Body of pancreas (tissue), 4 donors: ENCODE measurements at regions not wholly inside any gene's neighbourhood (a gene's known extent, or its start where the extent isn't known, plus 50 kb on each side); places are given as distances from the start of the nearest gene placed in this dataset.

Experiments
- ATAC-seq: fragments of 150-250 bp; one replicate; pipeline ENCODE4 v1.9.1; 2016
- DNase-seq, 4 donors: peaks; one replicate each; pipeline ENCODE4 v3.0.0-alpha.2; 2019
- H3K27ac ChIP-seq, 4 donors: fragments of 200-600 bp; sonication (generic); 1 replicate in 3 of 4; 2 replicates in 1 of 4; pipeline versions ENCODE4 v1.5.1 to v1.6.1; 2016 to 2019; ENCODE audit warnings: mild to moderate bottlenecking in 1 of 4, mixed read lengths in 1 of 4, moderate library complexity in 1 of 4
- H3K27me3 ChIP-seq, 2 donors: fragments of 200-600 bp; sonication (generic); one replicate each; pipeline ENCODE4 v1.6.0; 2016; ENCODE audit warnings: mild to moderate bottlenecking in 1 of 2
- H3K36me3 ChIP-seq, 2 donors: fragments of 200-600 bp; sonication (generic); replicated peaks in 1 of 2; 2 replicates each; pipeline ENCODE4 v1.5.1; 2016; ENCODE audit warnings: low read depth in 2 of 2; ENCODE audit not compliant: insufficient read depth in 1 of 2
- H3K4me1 ChIP-seq: fragments of 200-600 bp; sonication (generic); one replicate; pipeline ENCODE4 v1.6.0; 2016
- H3K4me3 ChIP-seq, 2 donors: fragments of 200-600 bp; sonication (generic); 1 replicate in 1 of 2; 2 replicates in 1 of 2; pipeline ENCODE4 v1.5.1; 2016 to 2019
- H3K9me3 ChIP-seq, 3 donors: fragments of 200-600 bp; sonication (generic); 1 replicate in 2 of 3; 2 replicates in 1 of 3; pipeline ENCODE4 v1.5.1; 2016
- POLR2A ChIP-seq, 3 donors: fragments of 450-650 bp; IDR thresholded peaks; one replicate each; pipeline ENCODE4 v1.6.1; 2016; ENCODE audit warnings: antibody characterized with exemption in 3 of 3, mild to moderate bottlenecking in 2 of 3
- WGBS, 2 donors: methylation state at CpG; one replicate each; pipeline ENCODE4 v1.1.5; 2017; 5-methylcytosine and 5-hydroxymethylcytosine counted together
- intact Hi-C: fragments of 100-400 bp; cut with DNase I; formaldehyde crosslinking; loops from one replicate; pipeline ENCODE4 v1.15.1; 2023
- TF ChIP-seq, protein P1 (sequence below), 7 experiments: fragments of 450-650 bp in 4 of 7; fragments of 200-600 bp in 3 of 7; sonication (generic) in 3 of 7; IDR thresholded peaks; one replicate each; pipeline ENCODE4 v1.5.1; 2016 to 2019; ENCODE audit warnings: antibody characterized with exemption in 7 of 7

DNA sequence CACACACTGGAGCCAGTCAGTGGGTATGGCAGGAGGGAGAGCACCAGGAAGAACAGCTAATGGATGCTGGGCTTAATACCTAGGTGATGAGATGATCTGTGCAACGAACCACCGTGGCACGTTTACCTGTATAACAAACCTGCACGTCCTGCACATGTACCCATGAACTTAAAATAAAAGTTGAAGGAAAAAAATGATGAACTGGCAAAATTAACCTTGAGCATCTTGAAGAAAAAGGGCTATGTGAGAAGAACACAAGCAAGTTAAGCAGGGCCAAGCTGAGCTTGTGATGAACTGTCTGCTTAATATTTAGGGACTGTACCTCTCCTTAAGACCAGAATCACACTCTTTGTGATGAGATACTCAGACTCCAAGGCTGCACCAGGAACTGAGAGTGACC is 70.0 kb downstream of the TTC6 start:
- no peaks in the 10 kb centered on the region for H3K36me3 ChIP-seq
- H3K4me1 ChIP-seq, result no peaks in the 10 kb centered on the region
- WGBS, 2 donors, result 63 to 78% methylated on average over 4 of the region's 4 CpGs
- TF ChIP-seq, protein P1, sequence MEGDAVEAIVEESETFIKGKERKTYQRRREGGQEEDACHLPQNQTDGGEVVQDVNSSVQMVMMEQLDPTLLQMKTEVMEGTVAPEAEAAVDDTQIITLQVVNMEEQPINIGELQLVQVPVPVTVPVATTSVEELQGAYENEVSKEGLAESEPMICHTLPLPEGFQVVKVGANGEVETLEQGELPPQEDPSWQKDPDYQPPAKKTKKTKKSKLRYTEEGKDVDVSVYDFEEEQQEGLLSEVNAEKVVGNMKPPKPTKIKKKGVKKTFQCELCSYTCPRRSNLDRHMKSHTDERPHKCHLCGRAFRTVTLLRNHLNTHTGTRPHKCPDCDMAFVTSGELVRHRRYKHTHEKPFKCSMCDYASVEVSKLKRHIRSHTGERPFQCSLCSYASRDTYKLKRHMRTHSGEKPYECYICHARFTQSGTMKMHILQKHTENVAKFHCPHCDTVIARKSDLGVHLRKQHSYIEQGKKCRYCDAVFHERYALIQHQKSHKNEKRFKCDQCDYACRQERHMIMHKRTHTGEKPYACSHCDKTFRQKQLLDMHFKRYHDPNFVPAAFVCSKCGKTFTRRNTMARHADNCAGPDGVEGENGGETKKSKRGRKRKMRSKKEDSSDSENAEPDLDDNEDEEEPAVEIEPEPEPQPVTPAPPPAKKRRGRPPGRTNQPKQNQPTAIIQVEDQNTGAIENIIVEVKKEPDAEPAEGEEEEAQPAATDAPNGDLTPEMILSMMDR (IDR thresholded peaks at IDR 0.05), result no peak
- TF ChIP-seq POLR2A (IDR thresholded peaks at IDR 0.05), result no peak
- intact Hi-C loops, result no loop called here
- no peaks in the 10 kb centered on the region for H3K27me3 ChIP-seq
- H3K9me3 ChIP-seq, result no peaks in the 10 kb centered on the region
- no peak overlapping the region for H3K27ac ChIP-seq
- ATAC-seq (no peak), DNase-seq (no peak)
- no peak overlapping the region for H3K4me3 ChIP-seq

DNA sequence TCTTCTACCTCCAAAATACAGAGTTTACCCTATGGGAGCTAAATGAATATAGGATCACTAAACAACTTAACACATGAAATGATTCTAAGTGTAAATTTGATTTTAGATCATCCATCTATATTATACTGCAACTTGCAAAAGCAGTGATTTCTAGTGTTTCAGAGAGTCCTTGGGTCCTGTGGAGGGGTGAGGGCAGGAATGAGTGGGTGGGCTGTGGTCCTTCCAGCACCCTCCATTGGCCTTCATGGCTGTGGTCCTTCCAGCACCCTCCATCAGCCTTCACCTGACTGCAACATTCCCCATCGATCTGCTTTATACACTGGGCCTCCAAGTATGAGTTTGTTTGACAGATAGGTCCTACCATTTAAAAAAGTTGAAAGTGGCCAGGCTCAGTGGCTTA is 70.5 kb downstream of the TTC6 start:
- no peak overlapping the region for H3K4me3 ChIP-seq
- TF ChIP-seq, protein P1 (IDR thresholded peaks at IDR 0.05), result no peak
- H3K27me3 ChIP-seq, result no peaks in the 10 kb centered on the region
- no peak overlapping the region for H3K27ac ChIP-seq
- no peaks in the 10 kb centered on the region for H3K36me3 ChIP-seq
- 64 to 67% methylated on average over 1 of the region's 1 CpG for WGBS, 2 donors
- no peaks in the 10 kb centered on the region for H3K9me3 ChIP-seq
- ATAC-seq (no peak), DNase-seq (no peak)
- intact Hi-C loops, result no loop called here
- no peaks in the 10 kb centered on the region for H3K4me1 ChIP-seq

DNA sequence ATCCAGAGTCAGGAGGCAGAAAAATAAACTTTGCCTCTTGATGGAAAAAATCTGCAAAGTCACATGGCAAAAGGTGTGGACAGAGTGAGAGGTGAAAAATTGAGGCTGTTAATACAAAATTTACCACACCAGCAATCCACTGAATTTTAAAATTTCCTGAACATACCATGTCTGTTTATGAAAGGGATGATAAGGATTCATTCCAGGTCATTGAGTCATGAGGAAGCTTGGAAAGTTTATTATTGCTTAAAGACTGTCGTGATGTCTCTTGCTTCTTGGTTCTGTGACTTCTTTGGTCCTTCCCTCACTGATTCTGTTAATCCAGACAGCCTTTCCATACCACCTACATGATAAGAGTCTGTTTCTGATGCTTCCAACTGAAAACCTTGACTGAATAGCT is 73.2 kb downstream of the TTC6 start:
- no peaks in the 10 kb centered on the region for H3K27me3 ChIP-seq
- no peak overlapping the region for H3K4me3 ChIP-seq
- DNase-seq (no peak), ATAC-seq (no peak)
- no peaks in the 10 kb centered on the region for H3K36me3 ChIP-seq
- WGBS, 2 donors, result 35 to 53% methylated on average over 1 of the region's 1 CpG
- intact Hi-C loops, result no loop called here
- no peaks in the 10 kb centered on the region for H3K4me1 ChIP-seq
- TF ChIP-seq, protein P1 (IDR thresholded peaks at IDR 0.05), result no peak
- no peak for TF ChIP-seq POLR2A (IDR thresholded peaks at IDR 0.05)
- no peak overlapping the region for H3K27ac ChIP-seq
- H3K9me3 ChIP-seq, result no peaks in the 10 kb centered on the region

DNA sequence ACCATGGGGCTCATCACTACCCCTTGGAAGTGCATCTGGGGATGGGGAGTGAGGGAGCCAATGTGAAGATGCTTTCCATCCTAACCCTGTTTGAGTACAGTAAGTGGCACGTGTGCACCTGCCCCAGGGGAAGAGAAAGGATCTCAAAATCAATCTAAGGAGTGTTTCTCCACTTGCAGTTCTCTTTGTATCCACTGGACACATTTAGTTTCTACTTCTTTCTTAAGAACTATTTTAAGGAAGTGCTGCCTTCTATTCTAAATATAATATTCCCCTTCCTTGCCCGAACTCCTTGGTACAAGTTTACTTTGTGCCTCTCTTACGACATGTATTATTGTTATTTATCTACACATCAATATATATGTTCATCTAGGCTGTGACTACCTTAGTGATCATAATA is 73.8 kb downstream of the TTC6 start:
- intact Hi-C loops, result no loop called here
- no peak for ATAC-seq
- WGBS, 2 donors, result 47 to 53% methylated on average over 3 of the region's 3 CpGs

DNA sequence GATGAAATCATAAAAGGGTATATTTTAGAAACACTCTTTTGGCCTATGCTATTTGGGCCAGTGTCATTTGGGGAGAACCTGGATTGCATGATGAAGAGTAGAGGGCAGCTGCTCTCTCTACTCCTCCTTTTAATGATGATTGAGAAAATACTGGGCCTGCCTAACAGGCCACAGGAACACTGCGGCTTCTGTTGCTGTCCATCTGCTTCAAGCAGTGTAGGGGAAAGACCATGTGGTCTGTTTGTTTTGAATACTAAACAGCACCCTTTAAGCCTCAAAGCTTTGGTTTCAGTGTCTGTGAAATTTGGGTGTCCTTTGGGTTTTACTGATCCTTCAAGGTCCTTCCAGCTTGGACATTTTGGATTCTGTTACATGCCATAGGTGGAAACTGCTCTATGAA is 78.0 kb downstream of the TTC6 start:
- TF ChIP-seq, protein P1 (IDR thresholded peaks at IDR 0.05), result no peak
- TF ChIP-seq POLR2A (IDR thresholded peaks at IDR 0.05), result no peak
- 65 to 74% methylated on average over 1 of the region's 1 CpG for WGBS, 2 donors
- Histone ChIP-seq H3K4me3 (no peak overlapping the region), H3K27me3 (no peaks in the 10 kb centered on the region), H3K9me3 (no peaks in the 10 kb centered on the region), H3K4me1 (no peaks in the 10 kb centered on the region), H3K27ac (no peak overlapping the region), H3K36me3 (no peaks in the 10 kb centered on the region)
- DNase-seq, result no peak
- intact Hi-C loops, result no loop called here
- ATAC-seq, result no peak

More for the DNA sequence above, 73.8 kb downstream of the TTC6 start:
- TF ChIP-seq, protein P1 (IDR thresholded peaks at IDR 0.05), result no peak
- TF ChIP-seq POLR2A (IDR thresholded peaks at IDR 0.05), result no peak
- H3K4me1 ChIP-seq, result no peaks in the 10 kb centered on the region
- no peak for DNase-seq
- H3K36me3 ChIP-seq, result no peaks in the 10 kb centered on the region
- H3K27ac ChIP-seq, result no peak overlapping the region
- H3K4me3 ChIP-seq, result no peak overlapping the region
- no peaks in the 10 kb centered on the region for H3K27me3 ChIP-seq
- H3K9me3 ChIP-seq, result no peaks in the 10 kb centered on the region
